ENCODE measurements at regions not wholly inside any gene's neighbourhood (a gene's known extent, or its start where the extent isn't known, plus 50 kb on each side); places are given as distances from the start of the nearest gene placed in this dataset.
A peak's percentile ranks its signal among the peaks of the same experiment; 100 is the strongest.
"Not testable (repeated sequence)": the region's sequence is repeated elsewhere in the genome, so short reads cannot be mapped to it uniquely, and the experiment has no call there.

DNA sequence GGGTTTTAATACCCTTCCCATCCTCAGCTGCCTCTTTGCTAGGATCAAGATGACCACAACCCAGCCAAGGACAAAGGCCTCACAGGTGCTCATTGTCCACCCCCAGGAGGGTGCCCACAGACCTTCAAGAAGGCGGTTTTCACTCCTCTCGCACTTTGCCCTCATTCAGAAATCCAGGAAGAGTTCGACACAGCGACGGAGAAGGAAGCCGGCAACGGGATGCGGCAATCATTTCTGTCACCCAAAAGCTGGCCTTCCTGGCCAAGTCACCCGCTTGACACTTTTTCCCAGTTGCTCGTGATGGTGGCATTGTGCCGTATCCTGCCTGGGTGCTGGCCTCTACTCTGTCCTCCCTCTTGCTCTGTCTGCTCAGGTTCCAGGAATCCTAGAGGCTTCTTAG, 293.0 kb upstream of the ZNF337 start:
- not testable (repeated sequence) for DNase-seq (ENCODE audit: low read depth in 2 of 3, low spot score in 2 of 3)

DNA sequence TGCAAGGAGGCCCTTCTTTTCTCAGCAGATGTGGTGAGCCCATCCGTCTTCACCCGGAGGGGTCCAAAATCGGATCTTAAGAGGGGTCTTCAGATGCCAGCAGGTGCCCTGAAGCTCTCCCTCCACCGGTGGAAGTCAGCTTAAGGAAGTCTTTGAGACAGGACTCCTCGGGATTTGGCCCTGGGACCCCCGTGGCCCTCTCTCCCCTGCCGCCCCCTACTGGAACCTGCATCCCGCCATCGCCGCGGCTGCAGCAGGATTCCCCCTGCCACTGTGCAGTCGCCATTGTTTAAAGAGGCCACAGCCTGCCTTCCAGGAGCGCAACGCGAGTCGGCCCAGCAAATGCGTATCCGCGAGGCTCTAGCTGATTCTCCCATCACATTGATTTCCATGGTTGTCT, 292.5 kb upstream of the ZNF337 start:
- DNase-seq (ENCODE audit: low read depth in 2 of 3, low spot score in 2 of 3): no peak

DNA sequence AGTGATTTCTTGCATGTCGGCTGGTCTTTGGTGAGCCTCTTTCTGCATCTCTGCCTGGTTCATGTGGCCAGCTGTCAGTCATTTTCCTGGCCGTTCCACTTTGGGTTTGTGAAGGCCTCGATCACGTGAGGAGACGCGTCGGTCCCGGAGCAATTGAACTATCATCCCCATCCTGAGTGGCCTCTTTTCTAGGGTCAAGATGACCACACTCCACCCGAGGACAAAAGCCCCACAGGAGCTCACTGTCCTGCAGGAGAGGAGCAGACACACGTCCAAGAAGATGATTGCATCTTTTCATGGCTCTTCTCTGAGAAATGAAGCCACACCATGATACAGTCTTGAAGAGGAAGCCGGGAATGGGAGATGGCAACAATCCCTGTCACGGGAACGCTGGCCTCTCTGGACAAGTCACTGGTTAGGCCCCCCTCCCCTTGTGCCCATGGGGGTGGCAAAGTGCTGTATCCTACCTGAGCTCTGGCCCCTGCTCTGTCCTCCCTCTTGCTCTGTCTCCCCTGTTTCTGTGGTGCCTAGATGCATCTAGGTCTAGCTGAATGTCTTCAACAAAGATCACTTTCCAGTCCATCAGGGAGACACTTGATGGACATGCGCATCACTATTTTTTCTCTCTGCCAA, 291.4 kb upstream of the ZNF337 start:
- not testable (repeated sequence) for DNase-seq (ENCODE audit: low read depth in 2 of 3, low spot score in 2 of 3)

DNA sequence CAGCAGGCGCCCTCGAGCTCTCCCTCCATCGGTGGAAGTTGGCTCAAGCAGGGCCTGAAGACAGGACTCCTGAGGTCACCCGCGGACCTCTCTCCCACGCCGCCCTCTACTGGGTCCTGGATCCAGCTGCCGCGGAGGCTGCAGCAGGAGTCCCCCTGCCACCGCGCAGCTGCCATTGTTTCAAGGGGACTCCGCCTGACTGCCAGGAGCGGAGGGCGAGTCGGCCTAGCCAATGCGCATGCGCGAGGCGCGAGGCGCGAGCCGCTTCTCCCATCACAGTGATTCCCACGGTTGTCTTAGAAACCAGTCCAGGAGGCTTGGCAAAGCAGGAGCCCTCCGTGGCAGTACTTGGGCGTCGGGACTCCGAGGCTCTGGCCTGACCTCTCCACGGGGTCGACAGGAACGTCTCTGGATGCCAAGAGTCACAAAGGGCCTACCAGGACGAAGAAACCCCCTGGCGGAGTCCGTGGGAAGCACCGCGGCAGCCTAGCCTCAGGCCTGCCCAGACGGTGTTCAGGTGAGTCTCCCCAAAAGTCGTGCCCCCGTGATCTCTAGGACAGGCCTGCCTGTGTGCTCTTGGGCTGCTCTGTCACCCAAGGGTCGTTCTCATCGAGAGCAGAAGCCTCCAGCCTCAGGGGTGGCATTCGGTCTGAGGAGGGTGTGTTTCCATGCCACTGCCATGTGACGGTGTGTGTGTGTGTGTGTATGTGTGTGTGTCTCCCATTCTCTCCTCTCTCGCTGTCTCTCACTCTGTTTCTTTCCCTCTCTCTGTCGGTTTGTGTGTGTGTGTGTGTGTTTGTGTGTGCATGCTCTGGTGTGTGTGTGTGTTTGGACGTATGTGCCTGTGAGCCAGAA, 290.6 kb upstream of the ZNF337 start:
- peak; percentile 19 to 33 (median 30) for DNase-seq (ENCODE audit: low read depth in 2 of 3, low spot score in 2 of 3)

DNA sequence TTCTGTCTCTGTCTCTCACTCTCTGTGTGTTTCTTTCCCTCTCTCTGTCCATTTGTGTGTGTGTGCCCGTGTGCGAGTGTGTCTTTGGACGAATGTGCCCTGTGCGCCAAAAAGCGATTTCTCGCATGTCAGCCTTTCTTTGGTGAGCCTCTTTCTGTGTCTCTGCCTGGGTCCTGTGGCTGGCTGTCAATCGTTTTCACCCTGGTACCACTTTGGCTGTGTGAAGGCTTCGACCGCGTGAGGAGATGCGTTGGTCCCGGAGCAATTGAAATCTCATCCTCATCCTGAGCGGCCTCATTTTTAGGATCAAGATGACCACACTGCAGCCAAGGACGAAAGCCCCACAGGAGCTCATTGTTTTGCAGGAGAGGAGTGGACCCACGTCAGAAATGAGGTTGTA, 288.9 kb upstream of the ZNF337 start:
- DNase-seq (ENCODE audit: low read depth in 2 of 3, low spot score in 2 of 3): no peak

DNA sequence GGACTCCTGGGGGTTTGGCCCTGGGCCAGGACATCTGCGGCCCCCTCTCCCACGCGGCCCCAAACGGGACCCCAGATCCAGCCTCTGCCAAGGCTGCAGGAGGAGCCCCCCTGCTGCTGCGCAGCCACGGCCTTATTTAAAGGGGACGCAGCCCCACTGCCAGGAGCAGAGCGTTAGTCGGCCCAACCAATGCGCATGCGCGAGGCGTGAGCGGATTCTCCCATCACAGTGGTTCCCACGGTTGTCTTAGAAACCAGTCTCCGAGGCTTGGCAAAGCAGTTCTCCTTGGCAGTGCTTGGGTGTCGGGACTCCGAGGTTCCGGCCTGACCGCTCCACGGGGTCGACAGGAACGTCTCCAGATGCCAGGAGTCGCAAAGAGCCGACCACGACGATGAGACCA, 288.3 kb upstream of the ZNF337 start:
- DNase-seq (ENCODE audit: low read depth in 2 of 3, low spot score in 2 of 3): no peak

DNA sequence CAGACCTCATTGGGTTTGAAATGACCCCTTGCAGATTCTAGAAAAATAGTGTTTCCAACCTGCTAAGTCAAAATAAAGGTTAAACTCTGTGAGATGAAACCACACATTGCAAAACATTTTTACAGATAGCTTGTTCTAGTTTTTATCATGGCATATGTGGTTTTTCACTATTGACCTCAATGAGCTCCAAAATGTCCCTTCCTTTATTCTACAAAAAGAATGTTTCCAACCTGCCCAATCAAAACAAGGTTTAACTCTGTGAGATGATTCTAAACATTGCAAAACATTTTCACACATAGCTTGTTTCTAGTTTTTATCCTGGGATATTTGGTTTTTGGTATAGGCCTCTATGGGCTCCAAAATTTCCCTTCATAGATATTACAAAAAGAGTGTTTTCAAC, 286.0 kb upstream of the ZNF337 start:
- DNase-seq (ENCODE audit: low read depth in 2 of 3, low spot score in 2 of 3): not testable (repeated sequence)

DNA sequence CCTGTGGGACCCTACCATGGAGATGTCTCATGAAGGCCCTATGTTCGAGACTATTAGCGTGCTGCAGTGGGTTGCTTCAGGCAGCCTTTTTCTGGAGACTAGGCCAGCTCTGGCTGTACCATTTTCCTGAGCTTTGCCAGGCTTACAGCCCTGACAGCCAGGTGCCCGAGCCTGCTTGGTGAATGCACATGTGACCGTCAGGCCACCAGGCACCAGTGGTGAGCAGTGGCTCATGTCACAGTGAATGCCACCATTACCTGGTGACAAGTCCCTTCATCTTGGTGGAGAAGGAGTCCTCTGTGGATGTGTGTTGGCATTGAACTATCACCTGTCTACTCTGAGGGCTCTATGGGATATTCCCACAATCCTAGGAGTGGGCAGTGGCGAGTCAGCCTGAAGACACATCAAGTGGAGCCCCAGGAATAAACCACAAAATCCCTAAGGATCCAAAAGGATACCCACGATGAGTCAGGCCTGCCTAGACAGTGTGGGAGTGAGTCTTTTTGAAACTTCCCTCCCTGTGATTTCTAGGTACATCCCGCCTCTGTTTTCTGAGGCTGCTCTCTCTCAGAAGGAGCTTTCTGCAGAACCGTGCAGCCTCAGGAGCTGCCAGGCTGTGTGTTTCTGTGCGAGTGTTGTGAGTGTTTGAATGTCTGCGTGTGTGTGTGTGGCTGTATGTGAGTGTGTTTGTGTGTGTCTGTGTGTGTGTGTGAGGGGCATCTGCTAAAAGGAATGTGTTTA, 282.0 kb upstream of the ZNF337 start:
- not testable (repeated sequence) for DNase-seq (ENCODE audit: low read depth in 2 of 3, low spot score in 2 of 3)

DNA sequence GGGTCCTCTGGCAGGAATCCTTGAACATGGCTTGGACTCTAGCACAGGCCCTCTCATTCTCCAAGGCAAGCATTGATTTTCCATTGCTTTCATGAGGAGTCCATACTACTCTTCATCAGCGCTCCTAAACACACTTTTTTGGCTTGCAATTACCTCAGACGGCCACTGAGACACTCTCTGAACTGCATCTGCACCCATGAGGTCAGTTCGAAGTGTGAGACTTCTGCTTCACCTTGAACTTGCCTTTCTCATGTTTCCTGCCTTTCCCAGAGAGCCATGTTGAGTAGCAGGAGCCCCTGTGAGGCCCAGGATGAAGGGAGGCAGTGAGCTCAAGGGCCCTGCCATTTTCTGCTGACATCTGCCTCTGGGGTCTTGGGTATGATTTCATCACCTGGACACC, 279.2 kb upstream of the ZNF337 start:
- DNase-seq (ENCODE audit: low read depth in 2 of 3, low spot score in 2 of 3): not testable (repeated sequence)

DNA sequence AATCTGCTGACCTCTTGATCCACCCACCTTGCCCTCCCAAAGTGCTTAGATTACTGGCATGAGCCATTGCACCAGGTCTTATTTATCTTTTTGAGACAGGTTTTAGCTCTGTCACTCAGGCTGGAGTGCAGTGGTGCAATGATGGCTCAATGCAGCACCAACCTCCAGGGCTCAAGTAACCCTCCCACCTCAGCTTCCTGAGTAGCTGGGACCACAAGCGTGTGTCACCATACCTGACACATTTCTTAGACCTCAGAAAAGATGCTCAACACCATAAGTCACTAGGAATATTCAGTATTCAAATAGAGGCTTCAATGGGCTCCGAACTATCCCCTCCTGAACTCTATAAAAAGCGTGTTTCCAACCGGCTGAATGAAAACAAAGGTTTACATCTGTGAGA, 268.6 kb upstream of the ZNF337 start:
- DNase-seq (ENCODE audit: low read depth in 2 of 3, low spot score in 2 of 3): not testable (repeated sequence)

DNA sequence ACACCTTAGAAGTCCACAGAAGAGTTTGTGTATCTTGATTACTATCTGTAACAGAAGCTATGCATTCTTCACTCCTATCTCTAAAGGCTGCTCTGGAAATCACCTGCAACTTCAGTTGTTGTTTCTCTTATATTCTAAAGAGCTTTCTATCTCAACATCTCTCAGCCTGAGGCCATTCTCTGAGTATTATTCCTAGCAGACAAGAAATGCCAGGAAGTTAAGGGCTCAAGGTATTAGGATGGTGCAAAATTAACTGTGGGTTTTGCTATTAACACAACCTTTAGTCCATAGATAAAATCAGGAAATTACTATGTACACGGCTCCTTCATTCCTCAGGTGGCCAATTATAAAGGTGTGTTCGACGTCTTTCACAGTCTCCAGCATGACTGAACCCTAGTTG, 257.2 kb upstream of the ZNF337 start:
- DNase-seq (ENCODE audit: low read depth in 2 of 3, low spot score in 2 of 3): not testable (repeated sequence)

DNA sequence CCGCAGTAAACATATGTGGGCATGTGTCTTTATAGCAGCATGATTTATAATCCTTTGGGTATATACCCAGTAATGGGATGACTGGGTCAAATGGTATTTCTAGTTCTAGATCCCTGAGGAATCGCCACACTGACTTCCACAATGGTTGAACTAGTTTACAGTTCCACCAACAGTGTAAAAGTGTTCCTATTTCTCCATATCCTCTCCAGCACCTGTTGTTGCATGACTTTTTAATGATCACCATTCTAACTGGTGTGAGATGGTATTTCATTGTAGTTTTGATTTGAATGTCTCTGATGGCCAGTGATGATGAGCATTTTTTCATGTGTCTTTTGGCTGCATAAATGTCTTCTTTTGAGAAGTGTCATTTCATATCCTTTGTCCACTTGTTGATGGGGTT, 238.6 kb upstream of the ZNF337 start:
- not testable (repeated sequence) for DNase-seq (ENCODE audit: low read depth in 2 of 3, low spot score in 2 of 3)

DNA sequence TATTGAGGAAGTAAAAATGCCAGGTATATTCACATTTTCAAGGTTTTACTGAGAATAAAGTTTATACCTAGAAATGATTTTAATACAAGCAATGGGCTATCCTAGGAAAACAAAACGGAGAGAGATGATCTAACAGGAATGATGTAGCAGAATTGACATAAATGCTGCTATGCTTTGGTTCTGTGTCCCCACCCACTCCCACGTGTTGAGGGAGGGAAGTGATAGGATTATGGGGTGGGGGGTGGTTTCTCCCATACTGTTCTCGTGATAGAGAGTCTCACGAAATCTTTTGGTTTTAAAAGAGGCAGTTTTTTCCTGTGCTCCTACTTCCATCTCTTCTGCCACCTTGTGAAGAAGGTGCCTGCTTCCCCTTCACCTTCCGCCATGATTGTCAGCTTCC, 236.2 kb upstream of the ZNF337 start:
- not testable (repeated sequence) for DNase-seq (ENCODE audit: low read depth in 2 of 3, low spot score in 2 of 3)

DNA sequence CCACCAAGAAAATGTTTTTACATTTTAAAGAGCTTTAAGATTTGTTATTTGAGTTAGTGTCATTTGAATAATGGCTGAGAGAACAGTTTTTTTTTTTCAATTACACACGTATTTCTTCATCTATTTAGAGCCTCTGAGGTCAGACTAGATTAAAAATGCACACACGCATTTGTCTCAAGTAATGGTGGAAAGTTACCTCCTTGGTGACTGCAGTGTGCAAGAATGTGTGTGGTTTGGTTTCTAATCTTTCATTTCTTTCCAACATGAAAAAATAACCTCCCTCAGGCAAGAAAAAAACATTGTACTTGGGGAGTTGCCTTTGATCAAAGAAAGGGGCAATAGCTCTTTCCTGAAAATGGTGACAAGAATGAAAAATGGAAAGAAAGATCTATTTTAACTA, 235.5 kb upstream of the ZNF337 start:
- DNase-seq (ENCODE audit: low read depth in 2 of 3, low spot score in 2 of 3): not testable (repeated sequence)

DNA sequence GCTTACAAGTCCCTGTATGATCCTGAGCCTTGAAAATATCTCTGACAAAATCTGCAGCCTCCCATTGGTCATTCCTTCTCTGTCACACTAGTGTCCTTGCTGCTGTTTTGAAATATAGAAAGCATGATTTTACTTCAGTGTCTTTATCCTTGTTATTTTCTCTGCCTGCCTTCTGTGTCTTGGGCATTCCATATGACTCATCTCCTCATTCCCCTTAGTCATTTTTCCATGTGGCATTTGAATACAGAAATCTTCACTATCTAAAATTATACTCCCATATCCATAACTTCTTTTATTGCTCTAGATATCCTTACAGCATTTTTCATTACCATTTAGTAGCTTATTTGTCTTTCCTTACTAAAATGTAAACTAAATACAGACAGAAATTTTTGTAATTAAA, 205.7 kb upstream of the ZNF337 start:
- not testable (repeated sequence) for DNase-seq (ENCODE audit: low read depth in 2 of 3, low spot score in 2 of 3)

DNA sequence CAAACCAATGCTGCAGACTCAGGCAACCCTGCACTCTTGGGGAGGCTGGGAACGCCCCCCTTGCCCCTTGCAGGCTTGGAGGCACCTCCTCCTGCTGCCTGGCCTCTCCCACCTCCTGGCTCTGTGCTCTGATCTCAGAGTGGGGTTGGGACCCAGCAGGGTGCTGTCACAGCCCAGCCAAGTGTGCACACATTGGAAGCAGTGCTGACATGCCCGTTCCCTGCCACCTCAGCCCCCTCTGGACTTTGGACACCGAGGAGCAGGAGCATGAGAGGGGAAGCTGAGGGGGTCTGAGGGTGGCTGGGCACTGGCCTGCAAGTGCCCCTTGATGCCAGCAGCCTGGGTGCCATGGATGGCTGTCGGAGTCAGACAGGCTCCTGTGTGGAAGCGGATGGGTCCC, 202.0 kb upstream of the ZNF337 start:
- not testable (repeated sequence) for DNase-seq (ENCODE audit: low read depth in 2 of 3, low spot score in 2 of 3)

DNA sequence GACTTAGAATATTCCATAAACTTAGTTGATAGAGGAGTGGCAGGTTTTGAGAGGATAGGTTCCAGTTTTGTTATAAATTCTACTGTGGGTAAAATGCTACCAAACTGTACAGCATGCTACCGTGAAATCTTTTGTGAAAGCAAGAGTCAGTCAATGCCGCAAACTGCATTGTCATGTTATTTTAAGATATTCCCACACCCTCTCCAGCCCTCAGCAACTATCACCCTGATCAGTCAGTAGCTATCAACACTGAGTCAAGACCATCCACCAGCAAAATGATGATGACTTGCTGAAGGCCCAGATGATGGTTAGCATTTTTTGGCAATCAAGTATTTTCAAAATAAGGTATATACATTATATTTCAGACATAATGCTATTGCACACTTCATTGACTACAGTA, 182.4 kb upstream of the ZNF337 start:
- DNase-seq (ENCODE audit: low read depth in 2 of 3, low spot score in 2 of 3): not testable (repeated sequence)

DNA sequence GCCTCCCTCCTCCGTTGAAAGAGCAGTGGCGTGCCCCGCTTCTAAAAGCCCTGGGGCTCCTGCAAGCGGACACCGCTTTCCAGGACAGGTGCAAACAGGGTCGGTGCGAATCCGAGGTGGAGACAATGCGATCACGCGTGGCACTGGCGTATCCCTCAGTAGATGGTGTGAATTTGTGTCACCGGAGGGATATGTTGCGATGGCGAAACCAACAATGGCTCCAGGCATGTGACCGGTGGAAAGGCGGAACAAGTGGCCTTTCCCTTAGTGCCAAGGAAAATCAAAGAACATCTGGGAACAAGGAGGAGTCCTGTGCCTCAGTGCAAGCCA, 172.0 kb upstream of the ZNF337 start:
- not testable (repeated sequence) for DNase-seq (ENCODE audit: low read depth in 2 of 3, low spot score in 2 of 3)

DNA sequence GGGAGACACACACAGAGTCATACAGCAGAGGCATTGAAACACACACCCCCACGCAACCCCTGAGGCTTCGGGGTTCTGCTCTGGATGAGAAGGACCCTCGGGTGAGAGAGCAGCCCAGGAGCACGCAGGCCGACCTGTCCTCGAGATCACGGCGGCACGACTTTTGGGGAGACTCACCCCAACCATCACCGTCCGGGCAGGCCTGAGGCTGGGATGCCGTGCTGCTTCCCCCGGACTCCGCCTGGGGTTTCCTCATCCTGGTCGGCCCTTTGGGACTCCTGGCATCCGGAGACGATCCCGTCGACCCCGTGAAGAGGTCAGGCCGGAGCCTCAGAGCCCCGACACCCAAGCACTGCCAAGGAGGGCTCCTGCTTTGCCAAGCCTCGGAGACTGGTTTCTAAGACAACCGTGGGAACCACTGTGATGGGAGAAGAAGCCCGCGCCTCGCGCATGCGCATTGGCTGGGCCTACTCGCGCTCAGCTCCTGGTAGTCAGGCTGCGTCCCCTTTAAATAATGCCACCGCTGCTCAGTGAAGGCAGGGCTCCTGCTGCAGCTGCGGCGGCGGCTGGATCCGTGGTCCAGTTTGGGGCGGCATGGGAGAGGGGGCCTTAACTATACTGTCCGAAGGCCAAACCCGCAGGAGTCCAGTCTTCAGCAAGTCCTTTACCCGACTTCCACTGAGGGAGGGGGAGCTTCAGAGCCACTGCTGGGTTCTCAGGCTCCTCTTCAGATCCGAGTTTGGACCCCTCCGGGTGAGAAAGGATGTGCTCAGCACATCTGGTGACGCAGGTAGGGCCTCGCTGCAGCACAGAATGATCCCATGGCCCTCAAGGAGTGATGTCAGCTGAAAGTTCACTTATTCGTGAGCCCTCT, 171.4 kb upstream of the ZNF337 start:
- DNase-seq (ENCODE audit: low read depth in 2 of 3, low spot score in 2 of 3): no peak

DNA sequence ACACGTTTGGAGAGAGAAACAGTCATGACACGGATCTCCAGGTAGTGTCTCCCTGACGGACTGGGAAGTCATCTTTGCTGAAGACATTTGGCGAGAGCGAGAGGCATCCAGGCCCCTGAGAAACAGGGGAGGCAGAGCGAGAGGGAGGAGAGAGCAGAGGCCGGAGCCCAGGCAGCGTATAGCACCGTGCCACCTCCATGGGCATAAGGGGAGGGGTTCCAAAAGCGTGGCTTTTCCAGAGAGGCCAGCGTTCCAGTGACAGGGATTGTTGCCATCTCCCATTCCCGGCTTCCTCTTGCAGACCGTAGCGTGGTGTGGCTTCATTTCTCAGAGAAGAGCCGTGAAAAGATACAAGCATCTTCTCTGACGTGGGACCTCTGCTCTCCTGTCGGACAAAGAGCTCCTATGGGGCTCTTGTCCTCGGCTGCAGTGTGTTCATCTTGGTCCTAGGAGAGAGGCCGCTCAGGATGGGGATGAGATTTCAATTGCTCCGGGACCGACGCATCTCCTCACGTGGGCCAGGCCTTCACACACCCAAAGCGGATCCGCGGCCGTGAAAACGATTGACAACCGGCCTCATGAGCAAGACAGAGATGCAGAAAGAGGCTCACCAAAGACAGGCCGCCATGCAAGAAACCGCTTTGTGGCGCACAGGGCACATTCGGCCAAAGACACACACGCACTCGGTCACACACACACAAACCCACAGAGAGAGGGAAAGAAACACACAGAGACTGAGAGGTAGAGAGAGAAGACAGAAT, 170.5 kb upstream of the ZNF337 start:
- DNase-seq (ENCODE audit: low read depth in 2 of 3, low spot score in 2 of 3): not testable (repeated sequence)
